Activated CD8-positive, alpha-beta T cell treated with anti-CD3 and anti-CD28 coated beads for 36 hours (primary cell): ENCODE measurements at regions not wholly inside any gene's neighbourhood (a gene's known extent, or its start where the extent isn't known, plus 50 kb on each side); places are given as distances from the start of the nearest gene placed in this dataset.
A peak's percentile ranks its signal among the peaks of the same experiment; 100 is the strongest.

ENCODE experiments used
- ATAC-seq: fragments of 200-7000 bp; cut with Tn5 transposase; one replicate; pipeline ENCODE4 v1.10.0; 2021; ENCODE audit warnings: mild to moderate bottlenecking, moderate library complexity
- CTCF ChIA-PET: fragments of 350-600 bp; sonication (Branson Sonifier 250); formaldehyde crosslinking; loops from one replicate; lab custom pipeline; 2021; ENCODE audit warnings: antibody characterized with exemption; lab: Charles Lee
- POLR2A ChIA-PET: fragments of 350-600 bp; sonication (Branson Sonifier 250); formaldehyde crosslinking; loops from one replicate; lab custom pipeline; 2021; ENCODE audit warnings: antibody characterized with exemption; lab: Charles Lee
- DNase-seq: peaks from one replicate; pipeline ENCODE4 v3.0.0-alpha.2; 2020
- H3K27ac Mint-ChIP-seq: one replicate; pipeline ENCODE4 v1.8.0; 2021; ENCODE audit warnings: mild to moderate bottlenecking, mixed read lengths
- H3K27me3 Mint-ChIP-seq: one replicate; pipeline ENCODE4 v1.8.0; 2021; ENCODE audit warnings: mixed read lengths
- H3K36me3 Mint-ChIP-seq: one replicate; pipeline ENCODE4 v1.8.0; 2021; ENCODE audit warnings: low read depth, mixed read lengths
- H3K4me1 Mint-ChIP-seq: one replicate; pipeline ENCODE4 v1.8.0; 2021; ENCODE audit warnings: low read depth, mixed read lengths
- H3K4me3 Mint-ChIP-seq: one replicate; pipeline ENCODE4 v1.8.0; 2021; ENCODE audit warnings: mild to moderate bottlenecking, moderate library complexity, mixed read lengths
- H3K9me3 Mint-ChIP-seq: one replicate; pipeline ENCODE4 v1.8.0; 2021; ENCODE audit warnings: mixed read lengths
- CTCF ChIP-seq: fragments of 200-600 bp; IDR thresholded peaks from one replicate; pipeline ENCODE4 v1.8.0; 2022; ENCODE audit warnings: antibody characterized with exemption, mild to moderate bottlenecking
- intact Hi-C: fragments of 100-400 bp; cut with micrococcal nuclease; formaldehyde crosslinking; loops from one replicate; pipeline ENCODE4 v1.10.0; 2022

DNA sequence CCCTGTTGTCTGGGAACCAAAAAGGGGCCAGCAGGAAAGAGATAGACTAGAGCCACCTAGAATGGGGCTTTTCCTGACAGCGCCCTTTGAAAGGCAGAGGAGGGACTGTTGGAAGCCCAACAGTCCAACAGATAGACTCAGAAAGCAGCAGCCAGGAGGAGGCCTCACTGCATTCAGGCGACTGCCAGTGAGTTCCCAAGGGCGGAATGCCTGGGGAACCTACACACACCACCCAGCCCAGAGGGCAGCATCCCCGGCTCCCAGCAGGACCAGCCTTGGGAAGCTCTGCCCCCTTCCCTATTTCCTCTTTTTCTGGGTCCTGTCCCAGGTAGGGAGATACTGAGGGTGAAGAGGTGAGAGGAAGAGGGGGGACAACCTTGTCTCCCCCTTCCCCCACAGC lies 192.4 kb upstream of the KLF4 start:
- intact Hi-C loops, result no loop called here
- TF ChIP-seq CTCF, result no peak
- DNase-seq (no peak), ATAC-seq (no peak)
- H3K36me3 Mint-ChIP-seq, result no peaks in the 10 kb centered on the region
- H3K4me1 Mint-ChIP-seq, result no peaks in the 10 kb centered on the region
- H3K27me3 Mint-ChIP-seq, result no peaks in the 10 kb centered on the region
- ChIA-PET POLR2A (no interaction called here), CTCF (no interaction called here)
- H3K27ac Mint-ChIP-seq, result no peak overlapping the region
- no peaks in the 10 kb centered on the region for H3K9me3 Mint-ChIP-seq
- no peak overlapping the region for H3K4me3 Mint-ChIP-seq

GRCh38 chr9:107675351-107676259 lies 186.0 kb upstream of the KLF4 start:
- intact Hi-C loops, result no loop called here
- no peaks in the 10 kb centered on the region for H3K9me3 Mint-ChIP-seq
- POLR2A ChIA-PET, result interaction anchor here (1.1 kb wide), 1 partner anchor 13 kb away, joined by 3 read pairs; no protein-coding TSS in a partner anchor
- no peak for TF ChIP-seq CTCF
- H3K4me3 Mint-ChIP-seq, result no peak overlapping the region
- no peaks in the 10 kb centered on the region for H3K4me1 Mint-ChIP-seq
- CTCF ChIA-PET, result no interaction called here
- DNase-seq, result peak; percentile 11
- H3K27ac Mint-ChIP-seq, result no peak overlapping the region
- no peak for ATAC-seq
- no peaks in the 10 kb centered on the region for H3K36me3 Mint-ChIP-seq
- H3K27me3 Mint-ChIP-seq, result no peaks in the 10 kb centered on the region

GRCh38 chr9:107674721-107675277 lies 185.2 kb upstream of the KLF4 start:
- H3K9me3 Mint-ChIP-seq, result no peaks in the 10 kb centered on the region
- TF ChIP-seq CTCF, result no peak
- H3K27me3 Mint-ChIP-seq, result no peaks in the 10 kb centered on the region
- no peaks in the 10 kb centered on the region for H3K4me1 Mint-ChIP-seq
- ChIA-PET CTCF (no interaction called here), POLR2A (interaction anchor here (1.1 kb wide), 1 partner anchor 12 kb away, joined by 3 read pairs; no protein-coding TSS in a partner anchor)
- no peaks in the 10 kb centered on the region for H3K36me3 Mint-ChIP-seq
- ATAC-seq (no peak), DNase-seq (no peak)
- intact Hi-C loops, result no loop called here
- no peak overlapping the region for H3K4me3 Mint-ChIP-seq
- H3K27ac Mint-ChIP-seq, result no peak overlapping the region

DNA sequence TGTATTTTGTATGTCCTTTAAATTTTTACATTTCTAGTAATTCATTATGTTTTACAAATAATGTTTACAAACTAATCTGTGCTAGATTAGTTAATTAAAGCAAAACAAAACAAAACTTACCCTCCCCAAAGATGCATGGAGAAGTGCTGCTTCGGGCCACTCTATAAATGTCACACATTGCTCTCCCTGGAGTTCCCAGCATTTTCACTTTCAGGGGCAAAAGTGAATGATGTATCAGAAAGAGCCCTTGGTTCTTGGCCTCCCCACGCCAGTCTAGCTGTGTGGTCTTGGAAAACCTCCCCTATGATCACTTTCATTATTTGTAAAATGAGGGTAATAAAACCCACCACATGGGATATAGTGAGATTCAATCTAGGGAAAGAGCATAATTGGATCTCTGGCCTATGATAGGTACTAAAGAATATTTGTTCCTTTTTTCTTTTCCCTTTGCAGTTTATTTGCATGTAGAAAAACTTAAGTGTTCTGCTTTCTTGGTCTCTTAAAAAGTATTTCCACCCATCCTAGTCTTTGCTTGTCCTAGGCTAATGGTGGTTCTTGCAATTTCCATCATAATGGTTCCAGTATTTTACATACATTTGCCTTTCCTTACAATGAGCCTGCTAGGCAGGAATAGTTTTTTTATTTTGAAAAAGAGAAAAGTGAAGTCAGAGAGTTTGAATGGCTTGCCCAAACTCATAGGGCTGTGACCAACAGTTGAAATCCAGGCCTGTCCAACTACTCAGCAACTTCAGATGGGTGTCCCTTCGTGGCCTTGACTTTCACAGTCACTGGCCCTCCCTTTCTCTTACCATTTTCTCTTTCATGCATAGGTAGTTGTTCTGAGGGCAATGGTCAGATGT lies 184.5 kb upstream of the KLF4 start:
- H3K27me3 Mint-ChIP-seq, result no peaks in the 10 kb centered on the region
- no peaks in the 10 kb centered on the region for H3K9me3 Mint-ChIP-seq
- no peak for DNase-seq
- H3K4me1 Mint-ChIP-seq, result no peaks in the 10 kb centered on the region
- CTCF ChIA-PET, result no interaction called here
- POLR2A ChIA-PET, result no interaction called here
- intact Hi-C loops, result no loop called here
- no peak overlapping the region for H3K4me3 Mint-ChIP-seq
- no peaks in the 10 kb centered on the region for H3K36me3 Mint-ChIP-seq
- ATAC-seq, result no peak
- TF ChIP-seq CTCF, result no peak
- H3K27ac Mint-ChIP-seq, result no peak overlapping the region
